Liver (tissue), 3 donors: ENCODE measurements at regions not wholly inside any gene's neighbourhood (a gene's known extent, or its start where the extent isn't known, plus 50 kb on each side); places are given as distances from the start of the nearest gene placed in this dataset.

ENCODE experiments used
- HNF4G ChIP-seq: IDR thresholded peaks from 2 replicates; pipeline ENCODE4 v1.6.1; 2016; ENCODE audit warnings: antibody characterized with exemption
- RAD21 ChIP-seq, 2 donors: IDR thresholded peaks; 2 replicates each; pipeline ENCODE4 v1.6.1; 2016; ENCODE audit warnings: antibody characterized with exemption in 2 of 2, mild to moderate bottlenecking in 2 of 2
- RXRA ChIP-seq, 2 donors: IDR thresholded peaks; 2 replicates each; pipeline ENCODE4 v1.6.1; 2017 to 2018; ENCODE audit warnings: antibody characterized with exemption in 2 of 2, mild to moderate bottlenecking in 1 of 2
- SP1 ChIP-seq: IDR thresholded peaks from 2 replicates; pipeline ENCODE4 v1.6.1; 2018; ENCODE audit warnings: antibody characterized with exemption, mild to moderate bottlenecking
- YY1 ChIP-seq: IDR thresholded peaks from 2 replicates; pipeline ENCODE4 v1.6.1; 2016; ENCODE audit warnings: antibody characterized with exemption, mild to moderate bottlenecking
- TF ChIP-seq, protein P1 (sequence below): fragments of 150-350 bp; IDR thresholded peaks from 2 replicates; pipeline ENCODE4 v1.5.1; 2017; ENCODE audit warnings: improper control_type of control experiment, low read depth, low read length; ENCODE audit not compliant: missing input control
- TF ChIP-seq, protein P2 (sequence below): IDR thresholded peaks from 2 replicates; pipeline ENCODE4 v1.6.1; 2016; ENCODE audit warnings: antibody characterized with exemption
- TF ChIP-seq, protein P3 (sequence below): IDR thresholded peaks from 2 replicates; pipeline ENCODE4 v1.6.1; 2016; ENCODE audit warnings: antibody characterized with exemption, mild to moderate bottlenecking
- donor health status: healthy.
- donor health status: healthy.

DNA sequence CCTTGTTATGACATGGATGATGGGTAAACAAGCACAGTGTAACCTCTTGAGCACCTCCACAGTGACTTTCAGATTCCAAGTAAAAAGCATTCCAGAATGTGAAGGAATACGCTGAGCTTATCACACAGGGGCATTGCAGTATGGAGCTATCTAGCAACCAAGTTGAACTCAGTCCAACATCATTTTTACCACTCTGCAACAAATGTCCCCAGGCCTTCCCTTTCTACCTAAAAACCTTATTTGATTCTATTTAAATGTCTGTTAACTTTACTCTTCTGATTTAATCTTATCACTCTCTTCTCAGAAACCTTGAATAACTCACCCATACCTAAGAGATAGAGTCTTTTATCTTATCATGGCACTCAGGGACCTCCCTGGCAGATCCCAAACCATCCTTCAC lies 195.8 kb upstream of the CDYL start:
- TF ChIP-seq, protein P1, sequence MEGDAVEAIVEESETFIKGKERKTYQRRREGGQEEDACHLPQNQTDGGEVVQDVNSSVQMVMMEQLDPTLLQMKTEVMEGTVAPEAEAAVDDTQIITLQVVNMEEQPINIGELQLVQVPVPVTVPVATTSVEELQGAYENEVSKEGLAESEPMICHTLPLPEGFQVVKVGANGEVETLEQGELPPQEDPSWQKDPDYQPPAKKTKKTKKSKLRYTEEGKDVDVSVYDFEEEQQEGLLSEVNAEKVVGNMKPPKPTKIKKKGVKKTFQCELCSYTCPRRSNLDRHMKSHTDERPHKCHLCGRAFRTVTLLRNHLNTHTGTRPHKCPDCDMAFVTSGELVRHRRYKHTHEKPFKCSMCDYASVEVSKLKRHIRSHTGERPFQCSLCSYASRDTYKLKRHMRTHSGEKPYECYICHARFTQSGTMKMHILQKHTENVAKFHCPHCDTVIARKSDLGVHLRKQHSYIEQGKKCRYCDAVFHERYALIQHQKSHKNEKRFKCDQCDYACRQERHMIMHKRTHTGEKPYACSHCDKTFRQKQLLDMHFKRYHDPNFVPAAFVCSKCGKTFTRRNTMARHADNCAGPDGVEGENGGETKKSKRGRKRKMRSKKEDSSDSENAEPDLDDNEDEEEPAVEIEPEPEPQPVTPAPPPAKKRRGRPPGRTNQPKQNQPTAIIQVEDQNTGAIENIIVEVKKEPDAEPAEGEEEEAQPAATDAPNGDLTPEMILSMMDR = no peak
- TF ChIP-seq HNF4G = no peak
- TF ChIP-seq, protein P2, sequence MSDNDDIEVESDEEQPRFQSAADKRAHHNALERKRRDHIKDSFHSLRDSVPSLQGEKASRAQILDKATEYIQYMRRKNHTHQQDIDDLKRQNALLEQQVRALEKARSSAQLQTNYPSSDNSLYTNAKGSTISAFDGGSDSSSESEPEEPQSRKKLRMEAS = no peak
- no peak for TF ChIP-seq YY1
- TF ChIP-seq, protein P3, sequence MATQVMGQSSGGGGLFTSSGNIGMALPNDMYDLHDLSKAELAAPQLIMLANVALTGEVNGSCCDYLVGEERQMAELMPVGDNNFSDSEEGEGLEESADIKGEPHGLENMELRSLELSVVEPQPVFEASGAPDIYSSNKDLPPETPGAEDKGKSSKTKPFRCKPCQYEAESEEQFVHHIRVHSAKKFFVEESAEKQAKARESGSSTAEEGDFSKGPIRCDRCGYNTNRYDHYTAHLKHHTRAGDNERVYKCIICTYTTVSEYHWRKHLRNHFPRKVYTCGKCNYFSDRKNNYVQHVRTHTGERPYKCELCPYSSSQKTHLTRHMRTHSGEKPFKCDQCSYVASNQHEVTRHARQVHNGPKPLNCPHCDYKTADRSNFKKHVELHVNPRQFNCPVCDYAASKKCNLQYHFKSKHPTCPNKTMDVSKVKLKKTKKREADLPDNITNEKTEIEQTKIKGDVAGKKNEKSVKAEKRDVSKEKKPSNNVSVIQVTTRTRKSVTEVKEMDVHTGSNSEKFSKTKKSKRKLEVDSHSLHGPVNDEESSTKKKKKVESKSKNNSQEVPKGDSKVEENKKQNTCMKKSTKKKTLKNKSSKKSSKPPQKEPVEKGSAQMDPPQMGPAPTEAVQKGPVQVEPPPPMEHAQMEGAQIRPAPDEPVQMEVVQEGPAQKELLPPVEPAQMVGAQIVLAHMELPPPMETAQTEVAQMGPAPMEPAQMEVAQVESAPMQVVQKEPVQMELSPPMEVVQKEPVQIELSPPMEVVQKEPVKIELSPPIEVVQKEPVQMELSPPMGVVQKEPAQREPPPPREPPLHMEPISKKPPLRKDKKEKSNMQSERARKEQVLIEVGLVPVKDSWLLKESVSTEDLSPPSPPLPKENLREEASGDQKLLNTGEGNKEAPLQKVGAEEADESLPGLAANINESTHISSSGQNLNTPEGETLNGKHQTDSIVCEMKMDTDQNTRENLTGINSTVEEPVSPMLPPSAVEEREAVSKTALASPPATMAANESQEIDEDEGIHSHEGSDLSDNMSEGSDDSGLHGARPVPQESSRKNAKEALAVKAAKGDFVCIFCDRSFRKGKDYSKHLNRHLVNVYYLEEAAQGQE = no peak
- TF ChIP-seq RAD21 (IDR thresholded peaks at IDR 0.05) = no peak
- no peak for TF ChIP-seq RXRA (IDR thresholded peaks at IDR 0.05)
- no peak for TF ChIP-seq SP1
